ENCODE measurements at regions not wholly inside any gene's neighbourhood (a gene's known extent, or its start where the extent isn't known, plus 50 kb on each side); places are given as distances from the start of the nearest gene placed in this dataset.

- DNase-seq, result no peak
Measured at GRCh38 chr2:121860758-121861227, 105.3 kb downstream of the TSN start.

DNA sequence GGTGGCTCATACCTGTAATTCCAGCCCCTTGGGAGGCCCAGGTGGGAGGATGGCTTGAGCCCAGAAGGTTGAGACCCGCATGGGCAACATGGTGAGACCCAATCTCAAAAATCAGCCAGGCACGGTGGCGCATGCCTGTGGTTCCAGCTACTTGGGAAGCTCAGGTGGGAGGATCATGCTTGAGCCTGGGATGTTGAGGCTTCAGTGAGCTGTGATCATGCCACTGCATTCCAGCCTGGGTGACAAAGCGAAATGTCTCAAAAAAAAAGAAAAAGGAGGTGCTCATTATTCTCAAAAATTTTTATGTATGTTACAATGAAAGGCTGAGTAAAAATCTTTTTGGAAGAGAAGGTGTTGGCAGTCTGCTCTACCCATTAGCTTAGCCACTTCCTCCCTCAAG lies 106.8 kb downstream of the TSN start:
- DNase-seq, result no peak

GRCh38 chr2:121865914-121866313 lies 110.5 kb downstream of the TSN start:
- DNase-seq, result no peak

DNA sequence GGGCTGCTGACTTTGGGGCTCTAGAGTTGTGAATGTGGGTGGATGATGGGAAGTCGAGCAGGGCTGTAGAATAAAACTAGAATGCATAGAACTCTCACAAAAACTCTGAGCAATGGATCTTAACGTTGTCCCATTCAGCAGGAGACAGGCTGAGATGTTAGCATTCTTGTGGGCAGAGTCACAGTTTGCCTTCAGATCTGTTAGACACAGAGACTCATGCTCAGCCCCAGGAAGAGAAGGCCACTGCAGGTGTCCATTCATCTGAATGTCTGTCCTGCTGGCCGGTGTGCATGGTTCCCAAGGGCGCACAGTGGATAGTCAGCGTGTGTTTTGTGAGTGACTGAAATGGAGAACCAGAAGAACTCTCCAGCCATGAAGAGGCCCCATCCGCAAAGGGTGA lies 111.3 kb downstream of the TSN start:
- no peak for DNase-seq

GRCh38 chr2:121868652-121869051 lies 113.2 kb downstream of the TSN start:
- no peak for DNase-seq

GRCh38 chr2:121869363-121869762 lies 113.9 kb downstream of the TSN start:
- no peak for DNase-seq

- DNase-seq, result no peak
Measured at GRCh38 chr2:121869873-121870272, 114.4 kb downstream of the TSN start.

DNA sequence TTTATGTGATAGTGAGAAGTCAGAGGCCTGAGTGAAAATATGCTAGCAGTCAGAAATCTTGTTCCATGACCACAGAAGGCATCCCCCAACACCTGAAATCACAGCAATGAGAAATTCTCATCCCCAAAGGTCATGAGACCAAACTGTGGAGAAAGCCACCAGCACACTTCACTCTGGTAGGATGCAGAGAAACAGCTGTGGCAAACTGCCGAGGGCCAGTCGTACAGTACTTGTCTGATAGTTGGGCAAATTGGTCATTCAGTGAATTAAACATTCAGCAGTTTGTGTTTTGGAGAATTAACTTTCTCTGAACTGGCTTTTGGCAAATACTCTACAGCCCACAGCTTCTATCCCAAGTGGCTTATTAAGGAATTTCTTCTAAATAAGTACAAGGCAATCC lies 117.2 kb downstream of the TSN start:
- DNase-seq, result no peak

DNA sequence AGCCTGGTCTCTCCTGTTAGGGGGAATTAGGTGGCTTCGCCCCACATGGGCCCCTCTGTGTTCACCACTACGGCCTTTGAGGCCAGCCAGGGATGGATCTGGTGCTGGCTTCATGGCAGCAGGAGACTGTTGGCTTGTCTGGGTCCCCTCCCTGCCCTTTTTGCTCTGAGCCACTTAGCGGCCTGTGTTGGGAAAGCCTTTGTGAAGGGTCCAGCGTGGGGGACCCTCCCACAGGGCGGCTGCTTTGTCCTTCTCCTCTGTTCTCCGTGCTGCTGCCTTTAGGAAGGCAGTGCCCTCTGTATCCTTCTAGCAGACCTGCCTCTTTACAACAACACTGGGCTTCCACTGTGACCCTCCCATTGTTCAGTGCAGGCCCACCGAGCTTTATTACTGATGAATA lies 118.4 kb downstream of the TSN start:
- no peak for DNase-seq

GRCh38 chr2:121875585-121876185 lies 120.2 kb downstream of the TSN start:
- DNase-seq, result no peak

DNA sequence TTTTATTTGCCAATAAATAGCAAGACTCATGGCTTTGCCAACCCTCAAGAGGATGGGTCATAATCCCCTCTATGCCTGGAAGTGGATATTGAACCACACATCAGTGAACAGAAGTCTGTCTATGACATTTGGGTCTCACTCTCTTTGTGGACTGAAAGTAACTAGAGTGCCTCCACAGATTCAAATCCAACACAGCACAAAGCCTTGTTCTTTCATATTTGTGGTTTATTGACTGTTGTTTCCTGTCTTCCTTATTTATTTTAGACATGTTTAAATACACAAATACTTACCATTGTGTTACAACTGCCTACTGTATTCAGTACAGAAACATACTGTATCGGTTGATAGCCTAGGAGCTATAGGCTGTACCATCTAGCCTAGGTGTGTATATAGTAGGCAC lies 121.9 kb downstream of the TSN start:
- no peak for DNase-seq

- no peak for DNase-seq
Measured at GRCh38 chr2:121880283-121880682, 124.8 kb downstream of the TSN start.

- no peak for DNase-seq
Measured at GRCh38 chr2:121881038-121881437, 125.6 kb downstream of the TSN start.

GRCh38 chr2:121881950-121882349 lies 126.5 kb downstream of the TSN start:
- no peak for DNase-seq

DNA sequence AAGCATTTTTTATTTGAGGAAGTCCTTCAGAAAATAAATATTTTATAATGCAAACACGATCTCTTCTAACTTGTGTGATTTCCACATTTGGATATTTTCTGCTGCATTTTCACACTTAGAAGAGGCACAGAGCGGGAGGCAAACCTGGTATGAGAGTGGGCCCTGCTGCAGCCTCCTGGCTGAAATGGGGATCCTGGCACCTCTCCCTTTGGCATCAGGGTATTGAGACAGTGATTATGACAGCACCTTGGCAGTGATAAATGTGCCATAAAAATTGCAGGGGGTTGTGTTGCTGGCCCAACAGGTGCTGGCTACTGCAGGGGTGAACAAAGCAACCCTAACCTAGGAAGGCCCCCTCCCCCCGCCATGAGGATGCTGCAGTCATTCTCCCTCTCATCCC lies 128.6 kb downstream of the TSN start:
- no peak for DNase-seq

GRCh38 chr2:121884511-121884921 lies 129.1 kb downstream of the TSN start:
- no peak for DNase-seq

DNA sequence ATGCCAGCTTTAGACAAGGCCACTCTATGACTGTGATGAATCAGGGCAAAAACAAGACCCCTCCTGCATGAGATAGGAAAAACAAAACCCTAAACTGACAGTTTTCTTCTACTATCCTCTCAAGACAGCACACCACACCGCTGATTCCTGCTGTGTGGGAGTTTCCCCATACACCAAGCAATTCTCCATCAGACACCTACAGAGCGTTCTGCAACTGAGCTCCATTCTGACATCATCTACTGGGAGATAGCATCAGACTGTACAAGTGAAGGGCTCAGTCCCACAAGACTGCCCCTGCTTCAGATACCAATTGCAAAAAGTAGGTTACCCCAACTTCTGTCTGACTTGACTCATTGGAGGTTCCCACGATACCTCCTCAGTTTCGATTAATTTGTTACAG lies 130.6 kb downstream of the TSN start:
- DNase-seq, result no peak

DNA sequence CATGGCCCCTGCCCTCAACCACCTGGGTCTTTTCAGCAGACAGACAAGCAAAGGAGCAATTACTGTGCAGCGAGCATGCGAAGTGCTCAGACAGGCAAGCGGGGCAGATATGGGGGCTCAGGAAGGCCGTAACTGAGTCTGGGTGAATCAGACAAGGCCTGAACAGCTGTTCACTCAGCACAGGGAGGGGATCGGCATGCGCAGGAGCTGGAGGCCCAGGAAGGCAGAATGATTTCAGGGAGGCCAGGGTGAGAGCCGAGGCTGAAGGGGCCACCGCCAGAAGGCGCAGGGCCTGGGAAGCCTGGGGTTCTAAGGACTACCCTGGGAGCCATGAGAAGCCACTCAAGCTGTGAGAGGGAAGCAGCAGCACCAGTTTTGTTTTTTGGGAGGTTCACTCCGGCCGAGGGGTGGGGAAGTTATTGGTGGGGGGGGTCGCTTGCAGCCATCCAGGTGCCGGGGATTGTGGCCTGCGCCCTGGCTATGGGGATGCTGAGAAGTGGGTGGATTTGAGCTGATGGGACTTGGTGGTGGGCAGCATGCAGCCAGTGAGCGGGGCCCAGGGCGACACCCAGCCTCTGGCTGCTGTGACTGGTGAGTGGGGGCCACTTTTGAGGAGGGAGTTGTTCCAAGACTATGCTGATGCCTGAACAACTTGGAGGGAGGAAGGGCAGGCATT lies 132.2 kb downstream of the TSN start:
- DNase-seq, result no peak

DNA sequence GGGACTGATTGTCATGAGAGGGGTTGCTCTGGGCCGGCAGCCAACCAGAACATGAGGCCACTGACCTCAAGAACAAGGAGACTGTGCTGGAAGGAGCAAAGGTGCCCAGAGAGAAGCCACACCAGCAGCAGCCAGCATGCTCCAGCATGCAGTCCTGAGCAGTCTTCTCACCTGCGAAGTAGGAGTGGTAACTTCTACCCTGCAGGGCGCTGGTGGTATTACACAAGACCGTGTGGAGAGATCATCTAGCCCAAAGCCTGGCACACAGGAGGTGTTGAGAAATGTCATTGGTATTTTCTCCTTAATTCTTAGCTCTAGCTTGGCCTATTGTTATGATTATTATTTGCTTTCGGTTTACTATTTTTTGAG lies 132.7 kb downstream of the TSN start:
- no peak for DNase-seq

DNA sequence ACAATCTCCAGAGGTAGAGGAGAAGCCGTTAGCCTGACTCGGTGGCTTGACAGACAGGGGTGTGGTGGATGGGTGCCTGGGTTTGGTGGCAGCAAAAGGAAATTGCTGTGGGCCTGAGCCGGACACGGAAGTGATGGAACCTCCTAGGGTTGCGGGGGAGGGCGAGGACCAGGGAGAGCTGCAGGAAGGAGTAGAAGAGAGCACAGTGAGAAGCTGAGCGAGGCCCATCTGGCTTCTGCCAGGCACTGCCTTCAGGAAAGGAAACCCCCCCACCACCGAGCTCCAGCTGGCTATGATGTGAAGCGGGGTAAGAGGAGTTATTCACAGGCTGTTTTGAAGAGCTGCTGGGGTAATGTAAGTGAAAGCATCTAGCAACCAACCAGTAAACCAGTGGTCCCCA lies 134.6 kb downstream of the TSN start:
- no peak for DNase-seq

- DNase-seq, result no peak
Measured at GRCh38 chr2:121895723-121896571, 140.5 kb downstream of the TSN start.

DNA sequence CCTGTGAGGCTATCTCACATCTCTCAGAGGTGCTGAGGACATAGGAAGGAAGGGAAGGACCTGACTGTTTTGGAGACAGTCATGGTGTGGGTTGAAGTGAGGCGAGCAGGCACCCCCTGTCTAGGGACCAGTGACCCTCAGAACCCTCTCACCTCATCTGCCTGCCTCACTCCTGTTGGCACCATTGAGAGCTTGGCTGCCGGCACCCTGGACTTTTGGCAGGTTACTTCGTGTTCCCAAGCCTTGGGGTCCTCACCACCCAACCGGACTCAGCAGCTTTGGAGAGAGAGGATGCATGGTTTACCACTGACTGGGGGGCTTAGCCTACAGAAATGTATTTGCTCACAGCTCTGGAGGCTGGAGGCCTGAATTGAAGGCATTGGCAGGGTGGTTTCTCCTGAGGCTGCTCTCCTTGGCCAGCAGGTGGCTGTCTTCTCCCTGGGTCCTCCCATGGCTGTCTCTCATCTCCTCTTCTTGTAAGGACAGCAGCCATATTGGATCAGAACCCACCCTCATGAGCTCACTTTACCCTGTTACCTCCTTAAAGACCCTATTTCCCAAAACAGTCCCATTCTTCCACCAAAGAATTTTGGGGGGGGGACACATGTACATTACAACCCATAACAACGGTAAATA lies 142.0 kb downstream of the TSN start:
- no peak for DNase-seq

GRCh38 chr2:121898483-121898882 lies 143.0 kb downstream of the TSN start:
- DNase-seq, result no peak

- DNase-seq, result no peak
Measured at GRCh38 chr2:121900391-121900790, 144.9 kb downstream of the TSN start.

All from activated CD4-positive, CD25-positive, alpha-beta regulatory T cell (primary cell).